Spleen (tissue), 11 donors: ENCODE measurements at regions not wholly inside any gene's neighbourhood (a gene's known extent, or its start where the extent isn't known, plus 50 kb on each side); places are given as distances from the start of the nearest gene placed in this dataset.

ENCODE experiments used
- DNase-seq: peaks from one replicate; pipeline ENCODE4 v3.0.0-alpha.2; 2020
- H3K27ac ChIP-seq, 8 donors: fragments of 200-600 bp; sonication (generic) in 7 of 8; 1 replicate in 4 of 8; 2 replicates in 4 of 8; pipeline versions ENCODE4 v1.5.0 to v1.8.0; 2016 to 2021; ENCODE audit warnings: inconsistent platforms in 4 of 8, mild to moderate bottlenecking in 4 of 8, moderate library complexity in 1 of 8
- H3K27me3 ChIP-seq, 7 donors: fragments of 200-600 bp; sonication (generic) in 6 of 7; replicated peaks in 1 of 7; 1 replicate in 4 of 7; 2 replicates in 3 of 7; pipeline versions ENCODE4 v1.5.0 to v1.8.0; 2016 to 2021; ENCODE audit warnings: inconsistent platforms in 3 of 7, mild to moderate bottlenecking in 1 of 7
- H3K36me3 ChIP-seq, 6 donors: fragments of 200-600 bp; sonication (generic) in 5 of 6; 1 replicate in 4 of 6; 2 replicates in 2 of 6; pipeline versions ENCODE4 v1.5.0 to v1.8.0; 2016 to 2021; ENCODE audit warnings: inconsistent platforms in 2 of 6
- H3K4me1 ChIP-seq, 6 donors: fragments of 200-600 bp; sonication (generic) in 5 of 6; 1 replicate in 3 of 6; 2 replicates in 3 of 6; pipeline versions ENCODE4 v1.5.0 to v1.8.0; 2016 to 2021; ENCODE audit warnings: inconsistent platforms in 3 of 6
- H3K4me3 ChIP-seq, 8 donors: fragments of 200-600 bp; sonication (generic) in 7 of 8; 1 replicate in 4 of 8; 2 replicates in 4 of 8; pipeline versions ENCODE4 v1.5.0 to v1.8.0; 2016 to 2021; ENCODE audit warnings: inconsistent platforms in 4 of 8, mild to moderate bottlenecking in 4 of 8, moderate library complexity in 2 of 8
- H3K9me3 ChIP-seq, 8 donors: fragments of 200-600 bp; sonication (generic) in 7 of 8; 1 replicate in 4 of 8; 2 replicates in 4 of 8; pipeline versions ENCODE4 v1.5.0 to v1.8.0; 2016 to 2021; ENCODE audit warnings: inconsistent platforms in 4 of 8
- CTCF ChIP-seq, 11 experiments: fragments of 200-600 bp in 7 of 11; fragments of 450-650 bp in 4 of 11; sonication (generic) in 4 of 11; IDR thresholded peaks in 8 of 11; conservative IDR thresholded peaks in 3 of 11; 1 replicate in 7 of 11; 2 replicates in 4 of 11; pipeline versions ENCODE4 v1.4.0 to v1.8.0; 2016 to 2021; ENCODE audit warnings: antibody characterized with exemption in 11 of 11, inconsistent platforms in 4 of 11, mild to moderate bottlenecking in 1 of 11
- POLR2A ChIP-seq, 3 donors: fragments of 450-650 bp; IDR thresholded peaks; one replicate each; pipeline ENCODE4 v1.5.1; 2017; ENCODE audit warnings: antibody characterized with exemption in 3 of 3, mild to moderate bottlenecking in 1 of 3
- POLR2AphosphoS5 ChIP-seq, 3 donors: sonication (generic); formaldehyde crosslinking; IDR thresholded peaks; one replicate each; pipeline ENCODE4 v1.5.1; 2017; ENCODE audit warnings: antibody characterized with exemption in 3 of 3
- WGBS, 5 donors: extraction: QIAGEN DNeasy Blood & Tissue Kit in 3 of 5; methylation state at CpG; one replicate each; pipeline versions ENCODE4 v1.1.5 to v1.1.7; 2013 to 2018; 5-methylcytosine and 5-hydroxymethylcytosine counted together
- intact Hi-C: fragments of 100-400 bp; cut with DNase I; formaldehyde crosslinking; loops from one replicate; pipeline ENCODE4 v1.15.0; 2023; ENCODE audit warnings: low total_unique reads
- donor health status: healthy with polysubstance abuse.
- donor health status: DM: no; HTN: no; CAD: no; lungs with moderate emphysema.
- donor health status: DM: no; HTN: no; CAD: no.
- donor health status: Bipolar disorder and iron deficiency.
- donor health status: healthy.
- donor health status: DM: no; HTN: no; CAD: no.
- donor health status: DM: yes; HTN: yes; CAD: no.

GRCh38 chr6:48552905-48553304 is 441.9 kb upstream of the PTCHD4 start:
- 80 to 90% (median 89%) methylated on average over 2 of the region's 2 CpGs for WGBS, 5 donors
- intact Hi-C loops: no loop called here
- H3K9me3 ChIP-seq: peaks cover 0 to 15% (median 6%) of the 10 kb centered on the region in 8 donors
- TF ChIP-seq POLR2AphosphoS5 (IDR thresholded peaks at IDR 0.05): no peak
- TF ChIP-seq CTCF (IDR thresholded peaks at IDR 0.05 in 8 of 11, conservative IDR thresholded peaks at IDR 0.05 in 3 of 11): no peak
- TF ChIP-seq POLR2A (IDR thresholded peaks at IDR 0.05): no peak
- no peaks in the 10 kb centered on the region for H3K4me1 ChIP-seq
- H3K27ac ChIP-seq: no peak overlapping the region
- H3K4me3 ChIP-seq: no peak overlapping the region
- no peaks in the 10 kb centered on the region for H3K36me3 ChIP-seq
- no peak for DNase-seq
- H3K27me3 ChIP-seq: no peaks in the 10 kb centered on the region

- WGBS, 5 donors: 69 to 85% (median 74%) methylated on average over 3 of the region's 3 CpGs
- no peak for DNase-seq
- H3K36me3 ChIP-seq: no peaks in the 10 kb centered on the region
- no peak overlapping the region for H3K27ac ChIP-seq
- H3K4me3 ChIP-seq: no peak overlapping the region
- intact Hi-C loops: no loop called here
- H3K9me3 ChIP-seq: peaks cover 0 to 22% (median 10%) of the 10 kb centered on the region in 8 donors
- no peak for TF ChIP-seq POLR2AphosphoS5 (IDR thresholded peaks at IDR 0.05)
- no peak for TF ChIP-seq POLR2A (IDR thresholded peaks at IDR 0.05)
- no peak for TF ChIP-seq CTCF (IDR thresholded peaks at IDR 0.05 in 8 of 11, conservative IDR thresholded peaks at IDR 0.05 in 3 of 11)
- H3K4me1 ChIP-seq: no peaks in the 10 kb centered on the region
- no peaks in the 10 kb centered on the region for H3K27me3 ChIP-seq
Measured at GRCh38 chr6:48550603-48551002, 439.6 kb upstream of the PTCHD4 start.

- Histone ChIP-seq H3K4me1 (no peaks in the 10 kb centered on the region), H3K36me3 (no peaks in the 10 kb centered on the region), H3K4me3 (no peak overlapping the region), H3K27me3 (no peaks in the 10 kb centered on the region), H3K9me3 (peaks cover 0 to 28% (median 14%) of the 10 kb centered on the region in 8 donors), H3K27ac (no peak overlapping the region)
- TF ChIP-seq POLR2A (IDR thresholded peaks at IDR 0.05) (no peak), CTCF (IDR thresholded peaks at IDR 0.05 in 8 of 11, conservative IDR thresholded peaks at IDR 0.05 in 3 of 11) (no peak), POLR2AphosphoS5 (IDR thresholded peaks at IDR 0.05) (no peak)
- WGBS, 5 donors: 87 to 94% (median 88%) methylated on average over 2 of the region's 2 CpGs
- intact Hi-C loops: no loop called here
- no peak for DNase-seq
Measured at GRCh38 chr6:48542191-48542590, 431.2 kb upstream of the PTCHD4 start.

GRCh38 chr6:48541649-48542048 is 430.7 kb upstream of the PTCHD4 start:
- Histone ChIP-seq H3K4me1 (no peaks in the 10 kb centered on the region), H3K27ac (no peak overlapping the region), H3K27me3 (no peaks in the 10 kb centered on the region), H3K36me3 (no peaks in the 10 kb centered on the region), H3K9me3 (peaks cover 0 to 25% (median 14%) of the 10 kb centered on the region in 8 donors), H3K4me3 (no peak overlapping the region)
- DNase-seq: no peak
- TF ChIP-seq POLR2A (IDR thresholded peaks at IDR 0.05): no peak
- TF ChIP-seq CTCF (IDR thresholded peaks at IDR 0.05 in 8 of 11, conservative IDR thresholded peaks at IDR 0.05 in 3 of 11): no peak
- TF ChIP-seq POLR2AphosphoS5 (IDR thresholded peaks at IDR 0.05): no peak
- intact Hi-C loops: no loop called here
